GM12878 (cell line): ENCODE measurements at regions not wholly inside any gene's neighbourhood (a gene's known extent, or its start where the extent isn't known, plus 50 kb on each side); places are given as distances from the start of the nearest gene placed in this dataset.

Source experiments
- EP300 ChIP-seq, 2 experiments: fragments of 150-350 bp in 1 of 2; IDR thresholded peaks; 2 replicates each; pipeline ENCODE4 v1.6.1; 2011 to 2012; ENCODE audit warnings: low read depth in 2 of 2, low read length in 2 of 2, borderline replicate concordance in 1 of 2, improper control_type of control experiment in 1 of 2, inconsistent platforms in 1 of 2; ENCODE audit not compliant: control insufficient read depth in 1 of 2
- MYC ChIP-seq: IDR thresholded peaks from 2 replicates; pipeline ENCODE4 v1.6.1; 2011; ENCODE audit warnings: mild to moderate bottlenecking, low read length, moderate library complexity, inconsistent platforms; ENCODE audit not compliant: insufficient read depth, insufficient replicate concordance, insufficient read length, severe bottlenecking
- POLR2AphosphoS2 ChIP-seq: IDR thresholded peaks from 2 replicates; pipeline ENCODE4 v1.6.1; 2011; ENCODE audit warnings: low read depth, mild to moderate bottlenecking, low read length, improper control_type of control experiment, moderate library complexity
- SREBF2 ChIP-seq: IDR thresholded peaks from 2 replicates; pipeline ENCODE4 v1.6.1; 2012; ENCODE audit warnings: mild to moderate bottlenecking, low read length
- ZNF384 ChIP-seq: IDR thresholded peaks from 2 replicates; pipeline ENCODE4 v1.6.1; 2012; ENCODE audit warnings: low read depth, mild to moderate bottlenecking, low read length, improper control_type of control experiment, borderline replicate concordance
- TF ChIP-seq, protein P1 (sequence below), 3 experiments: IDR thresholded peaks in 2 of 3; conservative IDR thresholded peaks in 1 of 3; 2 replicates each; pipeline ENCODE4 v1.5.1; 2011; ENCODE audit warnings: low read depth in 3 of 3, low read length in 3 of 3, mild to moderate bottlenecking in 3 of 3, control low read depth in 2 of 3, moderate library complexity in 2 of 3, inconsistent platforms in 1 of 3, mixed read lengths in 1 of 3; ENCODE audit not compliant: control insufficient read depth in 2 of 3, insufficient read depth in 1 of 3; ENCODE audit errors: extremely low read depth in 1 of 3
- TF ChIP-seq, protein P2 (sequence below): IDR thresholded peaks from 2 replicates; pipeline ENCODE4 v1.6.1; 2012; ENCODE audit warnings: low read depth, low read length, improper control_type of control experiment
- TF ChIP-seq, protein P3 (sequence below): fragments of 450-650 bp; IDR thresholded peaks from 2 replicates; pipeline ENCODE4 v1.6.1; 2017; ENCODE audit warnings: antibody characterized with exemption, mild to moderate bottlenecking, moderate library complexity

DNA sequence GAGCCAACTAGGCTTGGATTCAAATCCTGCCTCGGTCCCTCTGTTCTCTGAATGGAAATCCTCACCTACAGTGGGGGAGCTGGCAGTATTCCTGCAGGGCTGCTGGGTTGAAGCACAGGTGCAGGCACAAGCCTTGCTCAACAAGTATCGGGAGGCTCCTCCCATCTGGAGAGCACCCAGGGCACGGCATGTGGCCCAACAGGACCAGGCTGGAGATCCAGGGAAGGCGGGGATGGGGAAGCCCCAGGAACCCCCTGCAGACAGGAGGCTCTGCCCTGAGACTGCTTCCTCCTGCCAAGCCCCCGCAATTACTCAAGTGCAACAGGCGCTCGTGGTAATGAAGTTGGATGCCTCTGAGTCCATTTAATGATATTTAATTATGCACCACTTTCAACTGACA, 128.0 kb upstream of the VSTM2B start:
- TF ChIP-seq POLR2AphosphoS2 (no peak), SREBF2 (no peak), EP300 (IDR thresholded peaks at IDR 0.05; ENCODE audit: borderline replicate concordance in 1 of 2, control insufficient read depth in 1 of 2, low read depth in 2 of 2, low read length in 2 of 2) (no peak), ZNF384 (no peak), MYC (no peak)
- TF ChIP-seq, protein P1, sequence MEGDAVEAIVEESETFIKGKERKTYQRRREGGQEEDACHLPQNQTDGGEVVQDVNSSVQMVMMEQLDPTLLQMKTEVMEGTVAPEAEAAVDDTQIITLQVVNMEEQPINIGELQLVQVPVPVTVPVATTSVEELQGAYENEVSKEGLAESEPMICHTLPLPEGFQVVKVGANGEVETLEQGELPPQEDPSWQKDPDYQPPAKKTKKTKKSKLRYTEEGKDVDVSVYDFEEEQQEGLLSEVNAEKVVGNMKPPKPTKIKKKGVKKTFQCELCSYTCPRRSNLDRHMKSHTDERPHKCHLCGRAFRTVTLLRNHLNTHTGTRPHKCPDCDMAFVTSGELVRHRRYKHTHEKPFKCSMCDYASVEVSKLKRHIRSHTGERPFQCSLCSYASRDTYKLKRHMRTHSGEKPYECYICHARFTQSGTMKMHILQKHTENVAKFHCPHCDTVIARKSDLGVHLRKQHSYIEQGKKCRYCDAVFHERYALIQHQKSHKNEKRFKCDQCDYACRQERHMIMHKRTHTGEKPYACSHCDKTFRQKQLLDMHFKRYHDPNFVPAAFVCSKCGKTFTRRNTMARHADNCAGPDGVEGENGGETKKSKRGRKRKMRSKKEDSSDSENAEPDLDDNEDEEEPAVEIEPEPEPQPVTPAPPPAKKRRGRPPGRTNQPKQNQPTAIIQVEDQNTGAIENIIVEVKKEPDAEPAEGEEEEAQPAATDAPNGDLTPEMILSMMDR (IDR thresholded peaks at IDR 0.05 in 2 of 3, conservative IDR thresholded peaks at IDR 0.05 in 1 of 3; ENCODE audit: control insufficient read depth in 2 of 3, extremely low read depth in 1 of 3, insufficient read depth in 1 of 3, low read depth in 3 of 3, low read length in 3 of 3) = no peak
- TF ChIP-seq, protein P2, sequence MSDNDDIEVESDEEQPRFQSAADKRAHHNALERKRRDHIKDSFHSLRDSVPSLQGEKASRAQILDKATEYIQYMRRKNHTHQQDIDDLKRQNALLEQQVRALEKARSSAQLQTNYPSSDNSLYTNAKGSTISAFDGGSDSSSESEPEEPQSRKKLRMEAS = no peak
- TF ChIP-seq, protein P3, sequence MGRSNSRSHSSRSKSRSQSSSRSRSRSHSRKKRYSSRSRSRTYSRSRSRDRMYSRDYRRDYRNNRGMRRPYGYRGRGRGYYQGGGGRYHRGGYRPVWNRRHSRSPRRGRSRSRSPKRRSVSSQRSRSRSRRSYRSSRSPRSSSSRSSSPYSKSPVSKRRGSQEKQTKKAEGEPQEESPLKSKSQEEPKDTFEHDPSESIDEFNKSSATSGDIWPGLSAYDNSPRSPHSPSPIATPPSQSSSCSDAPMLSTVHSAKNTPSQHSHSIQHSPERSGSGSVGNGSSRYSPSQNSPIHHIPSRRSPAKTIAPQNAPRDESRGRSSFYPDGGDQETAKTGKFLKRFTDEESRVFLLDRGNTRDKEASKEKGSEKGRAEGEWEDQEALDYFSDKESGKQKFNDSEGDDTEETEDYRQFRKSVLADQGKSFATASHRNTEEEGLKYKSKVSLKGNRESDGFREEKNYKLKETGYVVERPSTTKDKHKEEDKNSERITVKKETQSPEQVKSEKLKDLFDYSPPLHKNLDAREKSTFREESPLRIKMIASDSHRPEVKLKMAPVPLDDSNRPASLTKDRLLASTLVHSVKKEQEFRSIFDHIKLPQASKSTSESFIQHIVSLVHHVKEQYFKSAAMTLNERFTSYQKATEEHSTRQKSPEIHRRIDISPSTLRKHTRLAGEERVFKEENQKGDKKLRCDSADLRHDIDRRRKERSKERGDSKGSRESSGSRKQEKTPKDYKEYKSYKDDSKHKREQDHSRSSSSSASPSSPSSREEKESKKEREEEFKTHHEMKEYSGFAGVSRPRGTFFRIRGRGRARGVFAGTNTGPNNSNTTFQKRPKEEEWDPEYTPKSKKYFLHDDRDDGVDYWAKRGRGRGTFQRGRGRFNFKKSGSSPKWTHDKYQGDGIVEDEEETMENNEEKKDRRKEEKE = no peak
